HCT116 (cell line): ENCODE measurements at regions not wholly inside any gene's neighbourhood (a gene's known extent, or its start where the extent isn't known, plus 50 kb on each side); places are given as distances from the start of the nearest gene placed in this dataset.

Experiments
- ATAC-seq: fragments of 200-7000 bp; cut with Tn5 transposase; 2 replicates; pipeline ENCODE4 v1.9.1; 2020; ENCODE audit warnings: mild to moderate bottlenecking, moderate library complexity
- BruUV-seq: library from RNA; stranded (reverse); fragments of 400-500 nt; replicated peaks from 2 replicates; lab custom pipeline; 2021; lab: Mats Ljungman, UMichigan
- CTCF ChIA-PET: fragments of 300-600 bp; sonication (Branson Sonifier 250); formaldehyde crosslinking; loops from one replicate; lab custom pipeline; 2021; ENCODE audit warnings: antibody characterized with exemption; lab: Charles Lee
- POLR2A ChIA-PET: fragments of 300-600, 350-600 bp; sonication (Branson Sonifier 250); formaldehyde crosslinking; loops from one replicate; lab custom pipeline; 2021; ENCODE audit warnings: antibody characterized with exemption; lab: Charles Lee
- RAD21 ChIA-PET, 2 experiments: fragments of 300-600 bp; sonication (Branson Sonifier 250); formaldehyde crosslinking; loops; one replicate each; lab custom pipeline; 2023; ENCODE audit warnings: low total read pairs in 2 of 2; ENCODE audit not compliant: uncharacterized antibody in 2 of 2, unreplicated experiment in 2 of 2, low non-redundant PET in 1 of 2; lab: Charles Lee
- DNase-seq: peaks from one replicate; pipeline ENCODE4 v3.0.0-alpha.2; 2010; ENCODE audit warnings: low read depth, low spot score
- H2AFZ ChIP-seq: fragments of 200-600 bp; shearing (Covaris generic), sonication (generic); 2 replicates; pipeline ENCODE4 v1.6.1; 2017; ENCODE audit warnings: low read depth, mixed run types, mixed read lengths, antibody characterized with exemption, low read length; ENCODE audit not compliant: poor library complexity, severe bottlenecking
- H3K27ac ChIP-seq: 2 replicates; pipeline ENCODE4 v1.5.1; 2012; ENCODE audit warnings: low read depth, low read length
- H3K27me3 ChIP-seq: fragments of 200-600 bp; sonication (generic); 2 replicates; pipeline ENCODE4 v1.6.1; 2016; ENCODE audit warnings: mixed run types, low read length, mixed read lengths; ENCODE audit not compliant: insufficient read depth
- H3K36me3 ChIP-seq, 2 experiments: fragments of 200-500 bp in 1 of 2; fragments of 200-600 bp in 1 of 2; sonication (Bioruptor generic) in 1 of 2; sonication (generic) in 1 of 2; 2 replicates each; pipeline versions ENCODE4 v1.5.1 to v1.6.1; 2014 to 2016; ENCODE audit warnings: low read length in 2 of 2, inconsistent platforms in 1 of 2, mixed read lengths in 1 of 2, mixed run types in 1 of 2; ENCODE audit not compliant: insufficient read depth in 2 of 2, control insufficient read depth in 1 of 2
- H3K4me1 ChIP-seq, 2 experiments: fragments of 200-600 bp in 1 of 2; sonication (generic) in 1 of 2; 2 replicates each; pipeline versions ENCODE4 v1.5.1 to v1.6.1; 2012 to 2017; ENCODE audit warnings: low read length in 2 of 2, inconsistent platforms in 1 of 2, mild to moderate bottlenecking in 1 of 2, mixed read lengths in 1 of 2, mixed run types in 1 of 2, moderate library complexity in 1 of 2; ENCODE audit not compliant: insufficient read depth in 2 of 2, control insufficient read depth in 1 of 2
- H3K4me2 ChIP-seq: fragments of 200-600 bp; sonication (generic); 2 replicates; pipeline ENCODE4 v1.6.1; 2017; ENCODE audit warnings: mixed run types, low read length, mixed read lengths
- H3K4me3 ChIP-seq, 2 experiments: fragments of 200-600 bp in 1 of 2; sonication (generic) in 1 of 2; replicated peaks in 1 of 2; 2 replicates each; pipeline ENCODE4 v1.5.1; 2011 to 2016; ENCODE audit warnings: low read length in 2 of 2, control low read depth in 1 of 2, low read depth in 1 of 2, mild to moderate bottlenecking in 1 of 2, mixed read lengths in 1 of 2, mixed run types in 1 of 2
- H3K79me2 ChIP-seq: fragments of 200-600 bp; sonication (generic); 2 replicates; pipeline ENCODE4 v1.6.1; 2017; ENCODE audit warnings: mild to moderate bottlenecking, mixed run types, low read length, moderate library complexity, mixed read lengths; ENCODE audit not compliant: insufficient read depth
- H3K9ac ChIP-seq: fragments of 200-600 bp; sonication (generic); 2 replicates; pipeline ENCODE4 v1.6.1; 2016; ENCODE audit warnings: low read length, mixed read lengths
- H3K9me2 ChIP-seq: fragments of 200-600 bp; sonication (generic), shearing (Covaris generic); 2 replicates; pipeline ENCODE4 v1.6.1; 2017; ENCODE audit warnings: mixed run types, mild to moderate bottlenecking, moderate library complexity; ENCODE audit not compliant: insufficient read depth
- H3K9me3 ChIP-seq, 2 experiments: fragments of 200-500 bp in 1 of 2; fragments of 200-600 bp in 1 of 2; sonication (Bioruptor generic) in 1 of 2; sonication (generic) in 1 of 2; 2 replicates each; pipeline ENCODE4 v1.6.1; 2014 to 2017; ENCODE audit warnings: low read length in 2 of 2, mixed read lengths in 2 of 2, inconsistent platforms in 1 of 2, low read depth in 1 of 2, mild to moderate bottlenecking in 1 of 2, mixed run types in 1 of 2, moderate library complexity in 1 of 2; ENCODE audit not compliant: control insufficient read depth in 1 of 2, insufficient read depth in 1 of 2
- H4K20me1 ChIP-seq: fragments of 200-600 bp; sonication (generic), shearing (Covaris generic); 2 replicates; pipeline ENCODE4 v1.6.1; 2017; ENCODE audit warnings: mixed run types, mild to moderate bottlenecking, moderate library complexity; ENCODE audit not compliant: insufficient read depth
- CBX3 ChIP-seq: IDR thresholded peaks from 2 replicates; pipeline ENCODE4 v1.6.1; 2012; ENCODE audit warnings: low read depth
- CEBPB ChIP-seq: IDR thresholded peaks from 2 replicates; pipeline ENCODE4 v1.6.1; 2012; ENCODE audit warnings: low read depth
- EGR1 ChIP-seq: IDR thresholded peaks from 2 replicates; pipeline ENCODE4 v1.6.1; 2012; ENCODE audit warnings: low read depth
- ELF1 ChIP-seq: IDR thresholded peaks from 2 replicates; pipeline ENCODE4 v1.6.1; 2012; ENCODE audit warnings: low read depth, borderline replicate concordance
- EZH2 ChIP-seq: fragments of 200-600 bp; sonication (generic); IDR thresholded peaks from 2 replicates; pipeline ENCODE4 v1.6.1; 2017; ENCODE audit warnings: antibody characterized with exemption, mixed run types
- EZH2phosphoT487 ChIP-seq: fragments of 200-600 bp; IDR thresholded peaks from 2 replicates; pipeline ENCODE4 v1.6.1; 2018; ENCODE audit warnings: antibody characterized with exemption, borderline replicate concordance
- FOSL1 ChIP-seq: IDR thresholded peaks from 2 replicates; pipeline ENCODE4 v1.6.1; 2012; ENCODE audit warnings: low read depth
- JUND ChIP-seq: IDR thresholded peaks from 2 replicates; pipeline ENCODE4 v1.6.1; 2012
- POLR2A ChIP-seq: IDR thresholded peaks from 2 replicates; pipeline ENCODE4 v1.7.0; 2011; ENCODE audit warnings: borderline replicate concordance; ENCODE audit not compliant: insufficient read depth, insufficient read length; ENCODE audit errors: extremely low read depth
- SIN3A ChIP-seq: IDR thresholded peaks from 2 replicates; pipeline ENCODE4 v1.6.1; 2012; ENCODE audit warnings: low read depth
- SRF ChIP-seq: IDR thresholded peaks from 2 replicates; pipeline ENCODE4 v1.6.1; 2012; ENCODE audit warnings: low read depth
- TCF7L2 ChIP-seq: IDR thresholded peaks from 2 replicates; pipeline ENCODE4 v1.7.0; 2011; ENCODE audit warnings: borderline replicate concordance, inconsistent platforms; ENCODE audit not compliant: insufficient read depth, insufficient read length; ENCODE audit errors: extremely low read depth
- ZFX ChIP-seq: fragments of 450-650 bp; IDR thresholded peaks from 2 replicates; pipeline ENCODE4 v1.6.1; 2017
- ZNF274 ChIP-seq: fragments of 200-500 bp; sonication (Bioruptor generic); IDR thresholded peaks from 2 replicates; pipeline ENCODE4 v1.6.1; 2014; ENCODE audit warnings: mild to moderate bottlenecking, low read depth, low read length, inconsistent platforms
- intact Hi-C: fragments of 100-400 bp; cut with micrococcal nuclease; formaldehyde crosslinking; loops from 2 replicates; pipeline ENCODE4 v1.10.0; 2022
- TF ChIP-seq, protein P1 (sequence below): IDR thresholded peaks from 2 replicates; pipeline ENCODE4 v1.6.1; 2012
- TF ChIP-seq, protein P2 (sequence below): IDR thresholded peaks from 2 replicates; pipeline ENCODE4 v1.6.1; 2012
- TF ChIP-seq, protein P3 (sequence below), 3 experiments: fragments of 200-600 bp in 1 of 3; sonication (generic) in 1 of 3; IDR thresholded peaks in 2 of 3; conservative IDR thresholded peaks in 1 of 3; 2 replicates each; pipeline ENCODE4 v1.5.1; 2012 to 2017; ENCODE audit warnings: low read depth in 2 of 3, low read length in 2 of 3, antibody characterized with exemption in 1 of 3, borderline replicate concordance in 1 of 3, control low read depth in 1 of 3, mild to moderate bottlenecking in 1 of 3, mixed read lengths in 1 of 3, mixed run types in 1 of 3, moderate library complexity in 1 of 3; ENCODE audit not compliant: insufficient read depth in 1 of 3
- TF ChIP-seq, protein P4 (sequence below): IDR thresholded peaks from 2 replicates; pipeline ENCODE4 v1.6.1; 2011; ENCODE audit warnings: mild to moderate bottlenecking, low read length, moderate library complexity; ENCODE audit not compliant: insufficient replicate concordance; ENCODE audit errors: extremely low read depth
- TF ChIP-seq, protein P5 (sequence below): IDR thresholded peaks from 2 replicates; pipeline ENCODE4 v1.6.1; 2012; ENCODE audit warnings: low read depth

DNA sequence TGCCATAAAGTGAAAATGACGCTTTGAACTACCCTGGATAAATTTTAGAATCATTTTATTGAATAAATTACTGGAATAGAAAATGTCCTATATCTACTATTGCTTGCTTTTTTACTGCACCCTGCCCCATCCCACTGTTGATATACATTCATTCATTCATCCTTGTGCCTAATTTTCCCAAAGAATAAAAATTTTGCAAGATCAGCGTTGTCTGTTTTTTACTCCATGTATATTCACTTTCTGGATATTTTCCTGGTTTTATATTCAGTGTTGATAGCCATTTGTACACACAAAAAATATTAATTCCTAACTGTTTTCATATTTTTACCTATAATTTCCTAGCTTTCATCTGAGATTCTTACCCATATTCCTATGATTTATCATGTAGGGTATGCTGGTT lies 262.9 kb upstream of the MAGI2 start (continued):
- TF ChIP-seq ZNF274 (no peak), JUND (no peak)
- TF ChIP-seq, protein P1, sequence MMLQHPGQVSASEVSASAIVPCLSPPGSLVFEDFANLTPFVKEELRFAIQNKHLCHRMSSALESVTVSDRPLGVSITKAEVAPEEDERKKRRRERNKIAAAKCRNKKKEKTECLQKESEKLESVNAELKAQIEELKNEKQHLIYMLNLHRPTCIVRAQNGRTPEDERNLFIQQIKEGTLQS = no peak

DNA sequence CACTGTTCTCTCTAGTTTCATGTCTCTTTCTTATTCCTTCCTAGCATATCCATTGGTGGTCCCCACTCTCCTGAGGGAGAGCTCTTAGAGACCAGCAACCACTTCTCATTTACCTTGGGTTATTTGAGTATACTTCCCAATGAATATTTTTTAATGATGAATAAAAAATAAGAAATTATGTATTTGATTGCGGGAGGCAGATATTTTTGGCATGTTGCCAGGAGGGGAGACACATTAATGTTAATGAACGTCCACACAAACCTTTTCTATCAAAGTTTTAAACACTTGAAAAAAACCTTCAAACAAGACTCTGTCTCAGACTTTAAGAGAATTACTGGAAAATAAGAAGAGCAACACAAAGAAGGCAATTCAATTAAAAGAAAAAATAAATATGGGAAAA lies 260.6 kb upstream of the MAGI2 start:
- CTCF ChIA-PET = no interaction called here
- TF ChIP-seq JUND (no peak), SIN3A (no peak), POLR2A (no peak), ZNF274 (no peak), CEBPB (no peak), EZH2 (no peak), TCF7L2 (no peak), EGR1 (no peak), SRF (no peak), CBX3 (no peak), FOSL1 (no peak), EZH2phosphoT487 (no peak), ZFX (no peak), ELF1 (no peak)
- TF ChIP-seq, protein P2, sequence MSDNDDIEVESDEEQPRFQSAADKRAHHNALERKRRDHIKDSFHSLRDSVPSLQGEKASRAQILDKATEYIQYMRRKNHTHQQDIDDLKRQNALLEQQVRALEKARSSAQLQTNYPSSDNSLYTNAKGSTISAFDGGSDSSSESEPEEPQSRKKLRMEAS = no peak
- TF ChIP-seq, protein P3, sequence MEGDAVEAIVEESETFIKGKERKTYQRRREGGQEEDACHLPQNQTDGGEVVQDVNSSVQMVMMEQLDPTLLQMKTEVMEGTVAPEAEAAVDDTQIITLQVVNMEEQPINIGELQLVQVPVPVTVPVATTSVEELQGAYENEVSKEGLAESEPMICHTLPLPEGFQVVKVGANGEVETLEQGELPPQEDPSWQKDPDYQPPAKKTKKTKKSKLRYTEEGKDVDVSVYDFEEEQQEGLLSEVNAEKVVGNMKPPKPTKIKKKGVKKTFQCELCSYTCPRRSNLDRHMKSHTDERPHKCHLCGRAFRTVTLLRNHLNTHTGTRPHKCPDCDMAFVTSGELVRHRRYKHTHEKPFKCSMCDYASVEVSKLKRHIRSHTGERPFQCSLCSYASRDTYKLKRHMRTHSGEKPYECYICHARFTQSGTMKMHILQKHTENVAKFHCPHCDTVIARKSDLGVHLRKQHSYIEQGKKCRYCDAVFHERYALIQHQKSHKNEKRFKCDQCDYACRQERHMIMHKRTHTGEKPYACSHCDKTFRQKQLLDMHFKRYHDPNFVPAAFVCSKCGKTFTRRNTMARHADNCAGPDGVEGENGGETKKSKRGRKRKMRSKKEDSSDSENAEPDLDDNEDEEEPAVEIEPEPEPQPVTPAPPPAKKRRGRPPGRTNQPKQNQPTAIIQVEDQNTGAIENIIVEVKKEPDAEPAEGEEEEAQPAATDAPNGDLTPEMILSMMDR (IDR thresholded peaks at IDR 0.05 in 2 of 3, conservative IDR thresholded peaks at IDR 0.05 in 1 of 3; ENCODE audit: borderline replicate concordance in 1 of 3, insufficient read depth in 1 of 3, low read depth in 2 of 3, low read length in 2 of 3) = no peak
- TF ChIP-seq, protein P4, sequence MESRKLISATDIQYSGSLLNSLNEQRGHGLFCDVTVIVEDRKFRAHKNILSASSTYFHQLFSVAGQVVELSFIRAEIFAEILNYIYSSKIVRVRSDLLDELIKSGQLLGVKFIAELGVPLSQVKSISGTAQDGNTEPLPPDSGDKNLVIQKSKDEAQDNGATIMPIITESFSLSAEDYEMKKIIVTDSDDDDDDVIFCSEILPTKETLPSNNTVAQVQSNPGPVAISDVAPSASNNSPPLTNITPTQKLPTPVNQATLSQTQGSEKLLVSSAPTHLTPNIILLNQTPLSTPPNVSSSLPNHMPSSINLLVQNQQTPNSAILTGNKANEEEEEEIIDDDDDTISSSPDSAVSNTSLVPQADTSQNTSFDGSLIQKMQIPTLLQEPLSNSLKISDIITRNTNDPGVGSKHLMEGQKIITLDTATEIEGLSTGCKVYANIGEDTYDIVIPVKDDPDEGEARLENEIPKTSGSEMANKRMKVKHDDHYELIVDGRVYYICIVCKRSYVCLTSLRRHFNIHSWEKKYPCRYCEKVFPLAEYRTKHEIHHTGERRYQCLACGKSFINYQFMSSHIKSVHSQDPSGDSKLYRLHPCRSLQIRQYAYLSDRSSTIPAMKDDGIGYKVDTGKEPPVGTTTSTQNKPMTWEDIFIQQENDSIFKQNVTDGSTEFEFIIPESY = no peak
- TF ChIP-seq, protein P5, sequence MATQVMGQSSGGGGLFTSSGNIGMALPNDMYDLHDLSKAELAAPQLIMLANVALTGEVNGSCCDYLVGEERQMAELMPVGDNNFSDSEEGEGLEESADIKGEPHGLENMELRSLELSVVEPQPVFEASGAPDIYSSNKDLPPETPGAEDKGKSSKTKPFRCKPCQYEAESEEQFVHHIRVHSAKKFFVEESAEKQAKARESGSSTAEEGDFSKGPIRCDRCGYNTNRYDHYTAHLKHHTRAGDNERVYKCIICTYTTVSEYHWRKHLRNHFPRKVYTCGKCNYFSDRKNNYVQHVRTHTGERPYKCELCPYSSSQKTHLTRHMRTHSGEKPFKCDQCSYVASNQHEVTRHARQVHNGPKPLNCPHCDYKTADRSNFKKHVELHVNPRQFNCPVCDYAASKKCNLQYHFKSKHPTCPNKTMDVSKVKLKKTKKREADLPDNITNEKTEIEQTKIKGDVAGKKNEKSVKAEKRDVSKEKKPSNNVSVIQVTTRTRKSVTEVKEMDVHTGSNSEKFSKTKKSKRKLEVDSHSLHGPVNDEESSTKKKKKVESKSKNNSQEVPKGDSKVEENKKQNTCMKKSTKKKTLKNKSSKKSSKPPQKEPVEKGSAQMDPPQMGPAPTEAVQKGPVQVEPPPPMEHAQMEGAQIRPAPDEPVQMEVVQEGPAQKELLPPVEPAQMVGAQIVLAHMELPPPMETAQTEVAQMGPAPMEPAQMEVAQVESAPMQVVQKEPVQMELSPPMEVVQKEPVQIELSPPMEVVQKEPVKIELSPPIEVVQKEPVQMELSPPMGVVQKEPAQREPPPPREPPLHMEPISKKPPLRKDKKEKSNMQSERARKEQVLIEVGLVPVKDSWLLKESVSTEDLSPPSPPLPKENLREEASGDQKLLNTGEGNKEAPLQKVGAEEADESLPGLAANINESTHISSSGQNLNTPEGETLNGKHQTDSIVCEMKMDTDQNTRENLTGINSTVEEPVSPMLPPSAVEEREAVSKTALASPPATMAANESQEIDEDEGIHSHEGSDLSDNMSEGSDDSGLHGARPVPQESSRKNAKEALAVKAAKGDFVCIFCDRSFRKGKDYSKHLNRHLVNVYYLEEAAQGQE = no peak
- TF ChIP-seq, protein P1 = no peak
- TF ChIP-seq, all 23 proteins: peak for 0
- Histone ChIP-seq H3K27ac (no peak overlapping the region), H3K27me3 (no peaks in the 10 kb centered on the region), H3K36me3 (no peaks in the 10 kb centered on the region), H3K9me2 (no peaks in the 10 kb centered on the region), H3K9ac (no peak overlapping the region), H2AFZ (no peak overlapping the region), H3K4me3 (no peak overlapping the region), H3K79me2 (no peaks in the 10 kb centered on the region), H3K9me3 (no peaks in the 10 kb centered on the region), H3K4me1 (peaks cover 27 to 40% of the 10 kb centered on the region in 2 experiments), H3K4me2 (no peak overlapping the region), H4K20me1 (no peaks in the 10 kb centered on the region)
- POLR2A ChIA-PET = no interaction called here
- DNase-seq (no peak), ATAC-seq (no peak)
- no TSS peak for BruUV-seq
- RAD21 ChIA-PET = no interaction called here
- intact Hi-C loops = no loop called here
